Stimulated activated naive CD4-positive, alpha-beta T cell treated with Interleukin-2 at 50 U/mL for 16 hours (primary cell): ENCODE measurements at regions not wholly inside any gene's neighbourhood (a gene's known extent, or its start where the extent isn't known, plus 50 kb on each side); places are given as distances from the start of the nearest gene placed in this dataset.
"Not testable (repeated sequence)": the region's sequence is repeated elsewhere in the genome, so short reads cannot be mapped to it uniquely, and the experiment has no call there.

ENCODE experiments used
- DNase-seq: peaks from one replicate; lab custom pipeline; 2025; lab: John Stamatoyannopoulos, UW

DNA sequence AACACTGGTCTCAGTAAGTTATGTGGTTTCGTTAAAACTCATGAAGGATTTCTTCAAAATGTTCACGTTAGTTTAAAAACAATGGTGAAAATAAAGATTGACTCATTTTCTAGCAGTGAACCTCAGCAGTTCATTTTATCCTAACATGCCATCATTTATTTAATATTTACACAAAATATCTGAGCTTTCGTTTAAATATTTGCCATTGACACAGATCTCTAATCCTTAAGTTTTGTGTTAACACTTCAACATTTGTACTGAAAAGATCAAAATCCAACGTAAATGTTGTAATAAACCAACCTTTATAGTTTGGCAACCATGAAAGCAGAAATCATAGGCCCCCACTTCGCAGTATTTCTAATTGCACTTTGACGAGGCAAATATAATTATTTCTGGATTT is 1129.5 kb downstream of the PLA2G4A start:
- no peak for DNase-seq

DNA sequence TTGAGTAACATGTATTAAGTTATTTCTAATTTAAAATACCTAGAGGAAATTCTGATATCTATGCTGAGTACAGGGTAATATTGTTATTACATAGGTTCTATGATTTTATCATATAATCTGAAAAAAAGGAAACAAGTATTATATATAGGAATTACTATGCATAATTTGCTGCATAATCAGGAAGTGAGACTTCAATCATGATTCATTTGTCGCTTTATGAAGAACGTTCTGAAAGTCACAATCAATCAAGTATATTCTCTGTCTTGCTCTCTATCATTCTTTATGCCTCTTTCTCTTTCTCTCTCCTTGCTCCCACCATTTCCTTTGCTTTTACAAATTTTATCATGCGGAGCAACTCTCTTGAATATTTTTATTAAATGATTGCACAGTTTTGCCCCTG is 1130.3 kb downstream of the PLA2G4A start:
- no peak for DNase-seq

DNA sequence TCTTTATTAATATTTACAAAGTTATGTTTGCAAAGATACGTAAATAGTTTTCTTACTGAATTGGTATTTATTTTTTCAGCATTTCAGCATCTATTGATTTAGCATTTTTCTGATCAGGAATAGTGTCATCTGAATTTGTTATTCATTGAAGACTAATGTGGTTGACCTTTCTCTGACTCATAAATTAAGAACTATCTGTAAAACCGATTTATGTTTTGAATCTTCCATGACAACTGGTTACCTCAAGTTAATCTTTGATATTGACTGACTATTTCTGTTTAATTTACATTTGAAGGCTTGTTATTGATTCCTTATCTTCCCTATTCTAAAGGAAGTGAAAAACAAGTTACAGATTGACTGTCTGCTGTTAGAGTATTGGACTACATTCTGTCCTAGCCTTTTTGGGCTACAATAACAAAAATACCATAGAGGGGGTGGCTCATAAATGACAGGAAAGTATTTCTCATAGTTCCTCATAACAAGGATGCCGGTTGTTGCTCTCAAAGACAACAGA is 1131.4 kb downstream of the PLA2G4A start:
- no peak for DNase-seq

DNA sequence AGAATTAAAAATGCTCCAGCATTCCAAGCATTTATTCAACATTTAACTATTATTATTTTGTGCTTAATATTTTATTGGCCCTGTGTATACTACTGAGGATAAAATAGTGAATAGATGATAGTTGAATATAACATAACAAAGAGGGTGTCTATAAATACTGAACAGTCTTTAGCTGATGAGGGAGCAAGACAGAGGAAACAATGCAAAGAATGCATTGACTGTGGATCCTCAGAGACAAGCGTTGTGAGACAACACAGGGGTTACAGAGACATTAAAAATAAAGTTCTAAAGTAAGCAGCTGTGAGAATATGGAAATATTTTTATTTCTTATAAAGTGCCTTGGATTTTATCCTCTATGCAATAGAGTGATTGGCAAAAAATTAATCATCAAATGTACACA is 1133.1 kb downstream of the PLA2G4A start:
- no peak for DNase-seq

DNA sequence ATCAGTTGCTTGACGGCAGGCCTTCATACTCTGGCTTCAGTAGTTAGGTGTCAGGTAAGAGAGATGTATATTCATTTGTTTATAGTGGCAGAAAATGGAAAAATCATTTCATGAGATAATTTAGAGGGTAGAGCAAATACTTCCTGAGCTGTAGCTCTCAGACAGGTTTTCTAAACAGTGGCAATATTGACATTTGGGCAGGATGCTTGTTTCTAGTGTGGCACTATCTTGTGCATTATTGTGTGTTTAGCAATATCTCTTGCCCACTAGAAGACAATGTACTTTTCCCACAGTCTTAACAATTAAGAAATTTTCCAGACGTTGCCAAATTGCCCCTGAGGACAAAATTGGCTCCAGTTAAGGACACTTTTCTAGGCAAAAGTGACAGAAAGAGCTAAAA is 1143.1 kb downstream of the PLA2G4A start:
- DNase-seq: no peak

DNA sequence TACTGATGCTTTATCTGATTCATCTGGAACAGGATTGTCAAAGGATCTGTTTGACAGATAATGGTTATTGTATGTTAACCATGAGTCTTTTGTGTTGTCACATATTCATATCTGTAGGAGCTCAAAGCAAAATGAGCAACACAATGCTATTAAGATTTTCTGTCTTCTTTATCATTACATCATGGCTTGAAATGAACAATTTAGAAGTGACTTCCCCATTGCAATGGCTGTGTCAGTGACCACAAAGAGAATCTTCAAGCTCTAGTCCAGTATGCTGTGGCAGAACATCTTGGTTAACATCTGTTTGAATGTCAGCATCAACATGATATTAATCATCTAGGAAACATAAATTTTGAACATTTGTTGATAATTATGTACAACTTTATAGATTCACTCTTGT is 1148.5 kb downstream of the PLA2G4A start:
- DNase-seq: no peak

DNA sequence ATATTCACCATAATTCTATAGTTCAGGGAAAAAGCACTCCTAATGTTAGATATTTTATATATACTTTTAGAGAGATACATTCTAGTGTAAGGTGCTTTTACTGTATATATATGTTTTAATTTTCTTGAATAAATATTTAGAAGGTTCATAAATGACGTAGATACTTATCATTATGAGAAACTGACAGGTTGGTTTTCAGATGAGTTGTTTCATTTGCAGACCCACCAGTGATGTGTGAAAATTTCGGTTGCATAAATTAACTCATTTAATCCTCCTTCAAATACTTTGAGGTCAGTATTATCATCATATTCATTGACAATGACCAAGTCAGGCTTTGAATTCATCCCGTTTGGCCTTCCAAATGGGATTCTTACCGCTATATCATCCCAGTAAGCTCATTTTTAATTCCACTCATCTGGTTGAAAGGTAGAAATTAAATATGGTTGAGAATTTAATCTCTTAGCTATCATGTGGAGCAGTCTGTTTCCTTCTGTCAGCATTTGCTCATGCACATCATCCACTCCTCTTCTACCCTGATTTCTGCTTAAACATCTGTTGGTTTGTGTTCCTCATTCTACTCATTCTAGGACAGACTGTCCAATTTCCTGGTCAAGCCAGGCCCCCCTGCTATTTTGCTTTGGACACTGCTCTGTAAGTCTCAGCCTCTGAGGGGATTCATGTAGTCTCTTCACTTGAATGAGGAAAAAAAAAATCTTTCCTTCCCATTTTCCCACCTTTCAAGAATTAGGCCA is 1156.6 kb downstream of the PLA2G4A start:
- no peak for DNase-seq

DNA sequence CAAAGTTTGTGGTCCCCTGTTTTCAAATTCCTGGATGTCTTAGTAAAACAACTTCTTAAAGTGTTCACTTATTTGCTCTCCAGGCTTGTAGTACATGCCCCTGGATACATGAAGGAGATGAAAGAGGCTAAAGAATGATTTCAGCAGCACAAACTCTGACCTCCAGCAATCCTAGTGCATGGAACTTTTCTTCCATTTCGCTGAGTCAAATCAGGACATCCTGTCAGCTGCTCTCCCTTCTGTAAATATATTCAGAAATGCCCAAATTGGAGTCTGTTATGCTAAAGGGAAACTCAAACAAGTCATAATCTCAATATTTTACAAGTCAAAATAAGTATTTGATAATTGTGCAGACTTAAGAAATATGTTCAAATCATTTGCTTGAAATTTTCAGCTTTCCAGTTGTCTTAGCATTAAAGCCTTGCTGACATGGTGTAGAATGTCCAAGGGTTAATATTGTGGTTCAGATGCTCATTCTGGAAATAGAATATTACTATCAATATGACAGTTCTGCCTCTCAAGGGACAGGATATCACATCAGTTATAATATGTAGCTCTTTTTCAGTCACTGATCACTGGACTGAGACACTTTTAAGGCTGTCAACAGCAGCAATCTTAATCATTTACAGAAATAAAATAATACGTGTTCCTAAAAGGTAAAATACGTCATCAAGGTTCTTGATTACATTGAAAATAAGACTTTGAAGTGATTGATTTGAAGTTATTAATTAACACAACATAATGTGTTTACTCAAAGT is 1157.3 kb downstream of the PLA2G4A start:
- DNase-seq: no peak

DNA sequence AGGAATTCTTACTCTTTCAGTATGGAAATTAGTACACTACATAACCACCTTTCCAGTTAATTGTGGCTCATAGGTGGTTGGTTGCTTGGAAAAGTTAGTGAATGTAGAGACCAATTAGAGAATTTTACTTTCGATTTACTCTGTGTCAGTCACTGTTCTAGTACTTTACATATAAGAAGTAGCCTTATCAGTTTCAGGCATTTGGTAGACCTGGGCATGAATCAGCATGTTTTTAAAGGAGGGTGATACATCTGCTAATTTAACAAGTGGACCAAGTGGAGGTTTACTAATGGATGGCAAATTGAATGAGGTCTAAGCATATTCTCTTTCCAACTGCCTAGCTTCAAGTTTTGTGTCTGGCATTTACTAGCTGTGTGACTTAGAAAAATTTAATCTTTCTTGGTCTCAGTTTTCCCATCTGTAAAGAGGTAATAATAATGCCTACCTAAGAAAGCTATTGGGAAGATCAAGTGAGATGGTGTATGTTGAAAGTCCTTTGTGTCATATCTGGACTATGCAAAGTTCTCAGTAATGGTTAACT is 1158.6 kb downstream of the PLA2G4A start:
- no peak for DNase-seq

DNA sequence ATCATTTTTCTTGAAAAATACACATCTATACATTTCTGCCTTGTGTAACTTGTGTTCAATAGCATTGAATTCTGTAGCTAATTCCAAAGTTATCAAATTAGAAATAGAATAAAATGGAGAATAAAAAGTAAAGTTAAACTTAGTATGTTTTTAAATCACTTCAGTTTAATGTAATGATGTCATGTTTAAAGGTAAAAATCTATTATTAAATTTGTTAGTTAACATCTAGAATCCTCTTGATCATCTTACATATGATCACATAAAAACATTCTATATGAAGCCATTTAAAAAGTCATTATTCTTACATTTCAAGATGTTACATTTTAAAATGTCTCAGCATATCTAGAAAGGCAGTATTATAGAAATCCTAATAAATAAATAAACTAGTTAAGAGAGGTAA is 1163.2 kb downstream of the PLA2G4A start:
- DNase-seq: no peak

DNA sequence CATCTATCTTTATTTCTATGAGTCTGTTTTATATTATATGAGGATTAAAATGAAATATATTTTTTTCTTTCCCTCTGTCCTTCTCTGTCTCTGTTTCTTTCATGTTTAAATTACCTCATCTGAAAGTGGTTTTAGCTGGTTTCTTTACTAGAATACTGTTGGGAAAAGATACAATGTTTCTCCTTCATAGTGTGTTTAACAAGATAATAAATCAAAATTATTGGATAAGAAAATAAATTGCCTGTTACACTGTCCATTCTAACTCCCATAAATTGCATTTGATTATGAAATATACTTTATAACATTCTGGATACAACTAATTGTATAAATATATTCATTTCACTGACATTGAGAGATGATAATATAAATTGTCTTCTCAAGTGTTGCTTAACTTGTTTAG is 1168.0 kb downstream of the PLA2G4A start:
- no peak for DNase-seq

DNA sequence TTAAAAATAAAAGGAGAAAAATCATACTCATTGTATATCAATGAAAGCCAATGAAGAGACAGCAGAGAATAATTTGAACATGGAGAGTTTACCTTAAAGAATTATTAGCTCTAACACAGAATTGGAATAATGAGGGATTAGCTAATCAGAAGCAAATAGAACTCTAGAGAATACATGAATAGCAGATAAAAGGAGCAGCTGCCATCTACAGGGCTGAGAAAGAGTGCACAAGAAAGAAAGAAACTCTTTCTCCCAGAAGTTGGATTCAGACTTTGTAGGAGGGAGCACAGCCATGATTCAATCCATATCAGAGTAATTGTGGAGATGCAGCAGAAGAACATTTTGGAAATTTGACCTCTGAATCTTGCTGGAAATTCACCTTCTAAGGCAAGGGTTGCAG is 1171.2 kb downstream of the PLA2G4A start:
- no peak for DNase-seq

DNA sequence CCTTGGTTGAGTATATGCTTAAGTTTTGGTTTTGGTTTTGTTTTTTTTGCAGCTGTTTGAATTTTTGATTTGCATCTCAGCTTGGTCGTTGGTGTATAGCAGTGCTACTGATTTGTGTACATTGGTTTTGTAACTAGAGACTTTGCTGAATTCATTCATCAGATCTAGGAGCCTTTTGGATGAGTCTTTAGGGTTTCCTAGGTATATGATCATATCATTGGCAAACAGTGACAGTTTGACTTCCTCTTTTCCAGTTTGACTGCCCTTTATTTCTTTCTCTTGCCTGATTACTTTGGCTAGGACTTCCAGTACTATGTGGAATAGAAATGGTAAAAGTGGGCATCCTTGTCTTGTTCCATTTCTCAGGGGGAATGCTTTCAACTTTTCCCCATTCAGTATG is 1174.9 kb downstream of the PLA2G4A start:
- DNase-seq: not testable (repeated sequence)

DNA sequence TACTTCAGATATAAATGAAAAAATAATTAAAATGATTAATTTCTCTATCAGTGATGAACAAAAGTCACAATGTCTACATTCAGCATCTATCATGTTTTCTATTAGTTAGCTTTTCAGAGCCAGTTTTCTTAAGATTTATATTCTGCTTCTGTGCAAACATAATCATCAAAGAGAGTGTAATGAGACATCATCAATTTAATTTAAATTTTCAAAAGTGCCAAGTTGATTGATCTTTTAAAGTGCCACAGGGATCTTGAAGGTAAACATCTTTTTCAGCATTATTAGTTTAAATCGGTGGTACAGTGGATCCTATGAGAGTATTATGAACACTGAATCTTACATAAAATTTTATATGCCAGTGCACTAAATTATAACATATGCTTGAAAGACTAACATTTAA is 1176.1 kb downstream of the PLA2G4A start:
- DNase-seq: no peak

DNA sequence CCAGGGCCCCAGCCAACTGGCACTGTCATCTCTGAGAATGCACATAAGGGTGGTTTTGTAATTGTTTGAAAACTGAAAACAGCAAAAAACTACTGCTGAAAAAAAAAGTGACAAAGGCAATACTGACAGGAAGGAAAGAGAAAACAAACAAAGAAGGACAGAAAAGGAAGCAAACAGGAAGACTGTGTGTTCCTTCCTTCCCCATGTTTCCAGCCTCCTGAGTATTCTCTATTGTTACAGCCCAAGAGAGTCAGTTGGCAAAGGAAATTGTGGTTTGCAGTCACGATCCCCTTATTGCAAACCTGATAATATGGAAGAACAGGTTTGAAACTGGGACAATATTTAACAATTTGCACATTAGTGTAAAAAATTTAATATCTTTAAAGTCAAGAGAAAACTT is 1177.6 kb downstream of the PLA2G4A start:
- DNase-seq: no peak

DNA sequence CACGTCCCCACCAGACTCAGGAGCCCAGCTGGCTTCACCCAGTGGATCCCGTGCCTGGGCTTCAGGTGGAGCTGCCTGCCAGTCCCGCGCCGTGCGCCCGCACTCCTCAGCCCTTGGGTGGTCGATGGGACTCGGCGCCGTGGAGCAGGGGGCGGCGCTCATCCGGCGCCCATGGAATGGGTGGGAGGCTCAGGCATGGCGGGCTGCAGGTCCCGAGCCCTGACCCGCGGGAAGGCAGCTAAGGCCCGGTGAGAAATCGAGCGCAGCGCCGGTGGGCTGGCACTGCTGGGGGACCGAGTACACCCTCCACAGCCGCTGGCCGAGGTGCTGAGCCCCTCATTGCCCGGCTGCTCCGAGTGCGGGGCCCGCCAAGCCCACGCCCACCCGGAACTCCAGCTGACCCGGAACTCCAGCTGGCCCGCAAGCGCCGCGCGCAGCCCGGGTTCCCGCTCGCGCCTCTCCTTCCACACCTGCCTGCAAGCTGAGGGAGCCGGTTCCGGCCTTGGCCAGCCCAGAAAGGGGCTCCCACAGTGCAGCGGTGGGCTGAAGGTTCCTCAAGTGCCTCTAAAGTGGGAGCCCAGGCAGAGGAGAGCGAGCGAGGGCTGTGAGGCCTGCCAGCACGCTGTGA is 1184.6 kb downstream of the PLA2G4A start:
- not testable (repeated sequence) for DNase-seq

DNA sequence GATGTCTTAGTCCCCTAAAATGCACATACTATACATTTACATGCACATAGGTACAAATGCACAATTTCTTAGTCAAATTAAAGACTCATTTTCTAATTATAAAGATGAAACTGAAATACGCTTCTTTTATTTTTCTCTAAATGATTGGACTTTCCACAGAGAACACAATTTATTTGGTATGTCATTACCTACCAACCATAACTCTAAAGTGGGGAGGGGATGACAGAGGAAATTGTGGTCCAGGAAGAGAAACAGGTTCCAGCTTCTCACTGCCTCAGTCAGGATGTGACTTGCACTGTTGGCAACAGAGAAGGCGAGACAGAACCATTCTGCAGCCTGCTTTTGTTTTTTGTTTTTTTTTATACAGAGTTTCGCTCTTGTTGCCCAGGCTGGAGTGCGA is 1189.2 kb downstream of the PLA2G4A start:
- no peak for DNase-seq

DNA sequence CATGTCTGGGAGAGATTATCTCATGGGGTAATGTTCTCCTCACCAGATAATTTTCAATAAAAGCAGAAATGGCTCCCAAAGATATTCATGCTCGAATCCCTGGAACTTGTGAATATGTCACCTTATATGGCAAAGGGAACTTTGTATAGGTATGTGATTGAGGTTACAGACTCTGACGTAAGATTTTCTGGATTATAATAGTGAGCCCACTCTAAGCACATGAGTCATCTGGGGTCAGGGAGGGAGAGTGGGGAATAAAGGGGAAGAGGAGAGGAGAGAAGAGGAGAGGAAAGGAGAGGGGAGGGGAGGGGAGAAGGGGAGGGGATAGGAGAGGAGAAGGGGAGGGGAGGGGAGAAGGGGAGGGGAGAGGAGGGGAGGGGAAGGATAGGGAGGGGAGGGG is 1193.9 kb downstream of the PLA2G4A start:
- no peak for DNase-seq

DNA sequence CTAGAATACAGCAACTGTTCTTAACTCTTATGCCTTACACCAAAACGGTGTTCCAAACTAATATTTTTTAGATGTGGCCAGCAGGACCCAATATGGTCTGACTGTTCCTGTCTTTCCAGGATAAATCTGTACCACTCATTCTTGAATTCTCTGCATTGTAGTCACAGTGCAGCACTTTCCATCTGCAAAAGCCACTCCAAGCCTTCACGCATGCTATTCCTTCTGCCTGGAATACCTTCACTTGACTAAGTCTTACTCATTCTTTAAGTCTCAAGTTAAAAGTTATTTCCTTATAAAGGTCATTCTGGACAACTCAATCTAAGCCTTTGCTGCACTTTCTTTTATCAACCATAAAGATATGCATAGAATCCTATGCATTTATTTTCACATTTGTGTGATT is 1194.5 kb downstream of the PLA2G4A start:
- no peak for DNase-seq

DNA sequence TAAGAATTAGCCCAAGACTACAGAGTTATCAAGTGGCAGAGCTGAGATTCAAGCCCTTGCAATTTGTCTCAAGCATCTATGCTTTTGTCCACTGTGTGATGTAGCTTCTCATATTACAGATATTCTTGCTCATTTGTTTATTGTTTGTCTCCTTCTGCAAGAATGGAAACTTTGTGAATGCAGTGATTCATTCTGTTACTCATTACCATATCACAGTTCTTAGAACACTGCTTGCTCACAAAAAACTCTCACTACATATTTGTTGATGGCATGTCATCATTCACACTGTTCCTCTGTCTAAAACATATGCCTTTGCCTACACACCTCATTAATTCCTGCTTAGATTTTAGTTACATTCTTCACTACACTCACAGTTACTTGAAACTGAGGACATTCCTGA is 1198.9 kb downstream of the PLA2G4A start:
- DNase-seq: no peak

DNA sequence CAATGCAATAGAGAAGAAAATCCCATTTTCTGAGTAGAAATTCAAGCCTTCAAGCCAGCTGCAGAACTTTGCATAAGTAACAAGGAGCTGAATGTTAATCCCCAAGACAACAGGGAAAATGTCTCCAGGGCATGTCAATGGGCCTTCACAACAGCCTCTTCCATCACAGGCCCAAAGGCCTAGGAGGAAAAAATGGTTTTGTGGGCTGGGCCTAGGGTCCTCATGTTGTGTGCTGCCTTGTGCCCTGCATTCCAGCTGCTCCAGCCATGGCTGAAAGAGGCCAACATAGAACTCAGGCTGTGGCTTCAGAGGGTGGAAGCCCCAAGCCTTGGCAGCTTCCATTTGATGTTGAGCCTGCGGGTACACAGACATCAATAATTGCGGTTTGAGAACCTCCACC is 1208.8 kb downstream of the PLA2G4A start:
- not testable (repeated sequence) for DNase-seq

DNA sequence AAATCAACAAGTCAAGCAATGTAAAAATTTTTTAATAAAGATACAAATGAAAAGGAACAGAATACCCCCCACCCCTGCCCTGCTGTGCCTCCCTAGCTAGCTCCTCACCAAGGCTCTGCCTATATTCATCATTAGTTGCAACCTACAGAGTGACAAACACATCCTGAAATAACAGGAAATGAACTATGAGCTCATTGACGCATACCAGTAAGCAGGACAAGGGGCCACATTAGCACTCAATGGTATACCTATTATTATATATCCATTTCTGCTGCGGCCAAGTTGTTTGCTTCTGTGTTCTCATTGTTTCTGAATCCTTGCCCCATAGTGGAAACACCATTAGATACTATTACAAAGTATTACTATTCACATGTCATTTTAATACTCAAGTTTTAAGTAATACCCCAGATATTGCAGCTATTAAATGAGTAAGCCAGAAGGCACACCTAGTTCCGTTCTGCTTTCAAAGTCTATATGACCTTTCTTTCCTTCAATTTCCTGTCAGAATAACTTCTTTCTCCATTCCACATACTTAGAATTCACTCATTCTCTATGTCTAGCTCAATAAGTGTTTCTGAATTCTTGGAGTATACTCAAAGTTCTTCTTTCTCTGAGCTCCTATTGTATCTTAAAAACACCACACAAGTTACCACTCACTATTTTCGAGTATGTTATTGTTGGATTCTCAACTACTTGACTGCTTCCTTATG is 1214.9 kb downstream of the PLA2G4A start:
- DNase-seq: no peak
